HG03565 (cell line): ENCODE measurements at regions not wholly inside any gene's neighbourhood (a gene's known extent, or its start where the extent isn't known, plus 50 kb on each side); places are given as distances from the start of the nearest gene placed in this dataset.
"Not testable (repeated sequence)": the region's sequence is repeated elsewhere in the genome, so short reads cannot be mapped to it uniquely, and the experiment has no call there.

Source experiments
- ATAC-seq: cut with Tn5 transposase; IDR thresholded peaks from one replicate; pipeline ENCODE4 v1.9.1; 2021; ENCODE audit warnings: mild to moderate bottlenecking, moderate library complexity; ENCODE audit not compliant: unreplicated experiment

GRCh38 chr20:40955326-40955725 is 73.3 kb upstream of the TOP1 start:
- ATAC-seq: no peak

GRCh38 chr20:40955826-40956225 is 72.8 kb upstream of the TOP1 start:
- not testable (repeated sequence) for ATAC-seq

- ATAC-seq: no peak
Measured at GRCh38 chr20:40956542-40957264, 71.9 kb upstream of the TOP1 start.

- no peak for ATAC-seq
Measured at GRCh38 chr20:40957265-40957760, 71.3 kb upstream of the TOP1 start.

- no peak for ATAC-seq
Measured at GRCh38 chr20:40958598-40958997, 70.0 kb upstream of the TOP1 start.

GRCh38 chr20:40959325-40960092 is 69.1 kb upstream of the TOP1 start:
- ATAC-seq: no peak

GRCh38 chr20:40960101-40960500 is 68.5 kb upstream of the TOP1 start:
- ATAC-seq: no peak

GRCh38 chr20:40960521-40960956 is 68.1 kb upstream of the TOP1 start:
- no peak for ATAC-seq

- ATAC-seq: no peak
Measured at GRCh38 chr20:40961176-40961575, 67.4 kb upstream of the TOP1 start.

GRCh38 chr20:40961686-40962640 is 66.7 kb upstream of the TOP1 start:
- ATAC-seq: no peak

- ATAC-seq: peak; percentile 59
Measured at GRCh38 chr20:40962733-40963504, 65.7 kb upstream of the TOP1 start.

- no peak for ATAC-seq
Measured at GRCh38 chr20:40963505-40963845, 65.1 kb upstream of the TOP1 start.

- no peak for ATAC-seq
Measured at GRCh38 chr20:40965671-40966070, 63.0 kb upstream of the TOP1 start.

- ATAC-seq: no peak
Measured at GRCh38 chr20:40966103-40966502, 62.5 kb upstream of the TOP1 start.

GRCh38 chr20:40966516-40967185 is 62.0 kb upstream of the TOP1 start:
- no peak for ATAC-seq

GRCh38 chr20:40967700-40968099 is 60.9 kb upstream of the TOP1 start:
- no peak for ATAC-seq

GRCh38 chr20:40968816-40969562 is 59.6 kb upstream of the TOP1 start:
- ATAC-seq: peak; percentile 51

- ATAC-seq: no peak
Measured at GRCh38 chr20:40970218-40970617, 58.4 kb upstream of the TOP1 start.

- no peak for ATAC-seq
Measured at GRCh38 chr20:40977218-40977617, 51.4 kb upstream of the TOP1 start.
